Natural killer cell (primary cell): ENCODE measurements at regions not wholly inside any gene's neighbourhood (a gene's known extent, or its start where the extent isn't known, plus 50 kb on each side); places are given as distances from the start of the nearest gene placed in this dataset.

Experiments used
- ATAC-seq, 3 donors: fragments of 150-1000 bp in 2 of 3; fragments of 200-7000 bp in 1 of 3; cut with Tn5 transposase; 1 replicate in 1 of 3; 2 replicates in 2 of 3; pipeline ENCODE4 v1.10.0; 2021; ENCODE audit warnings: mild to moderate bottlenecking in 2 of 3, moderate library complexity in 2 of 3
- DNase-seq, 2 donors: peaks; one replicate each; pipeline versions ENCODE4 v3.0.0 to v3.0.0-alpha.2; 2013 to 2021; ENCODE audit warnings: mixed read lengths in 1 of 2
- H3K27ac ChIP-seq: one replicate; pipeline ENCODE4 v1.5.1; 2013; ENCODE audit warnings: mild to moderate bottlenecking, low read length
- H3K27me3 ChIP-seq: one replicate; pipeline ENCODE4 v1.6.1; 2013; ENCODE audit warnings: low read length; ENCODE audit not compliant: control insufficient read depth, insufficient read depth
- H3K36me3 ChIP-seq: one replicate; pipeline ENCODE4 v1.6.1; 2013; ENCODE audit warnings: low read length; ENCODE audit not compliant: control insufficient read depth, insufficient read depth
- H3K4me1 ChIP-seq: one replicate; pipeline ENCODE4 v1.6.1; 2013; ENCODE audit warnings: low read length; ENCODE audit not compliant: control insufficient read depth, insufficient read depth
- H3K4me3 ChIP-seq: one replicate; pipeline ENCODE4 v1.5.1; 2013; ENCODE audit warnings: low read length
- H3K9me3 ChIP-seq: one replicate; pipeline ENCODE4 v1.6.1; 2013; ENCODE audit warnings: low read length; ENCODE audit not compliant: control insufficient read depth, insufficient read depth
- H3K27ac Mint-ChIP-seq, 2 donors: one replicate each; pipeline ENCODE4 v1.8.0; 2022; ENCODE audit warnings: mild to moderate bottlenecking in 2 of 2, mixed read lengths in 2 of 2, moderate library complexity in 1 of 2
- H3K27me3 Mint-ChIP-seq, 2 donors: one replicate each; pipeline ENCODE4 v1.8.0; 2022; ENCODE audit warnings: low read depth in 2 of 2, mixed read lengths in 2 of 2
- H3K36me3 Mint-ChIP-seq: one replicate; pipeline ENCODE4 v1.8.0; 2022; ENCODE audit warnings: mixed read lengths
- H3K4me1 Mint-ChIP-seq, 2 donors: one replicate each; pipeline ENCODE4 v1.8.0; 2022; ENCODE audit warnings: mixed read lengths in 2 of 2
- H3K4me3 Mint-ChIP-seq: one replicate; pipeline ENCODE4 v1.8.0; 2022; ENCODE audit warnings: mild to moderate bottlenecking, moderate library complexity, mixed read lengths
- H3K9me3 Mint-ChIP-seq, 2 donors: one replicate each; pipeline ENCODE4 v1.8.0; 2022; ENCODE audit warnings: mixed read lengths in 2 of 2
- CTCF ChIP-seq: fragments of 200-600 bp; IDR thresholded peaks from one replicate; pipeline ENCODE4 v1.8.0; 2022; ENCODE audit warnings: antibody characterized with exemption
- WGBS: methylation state at CpG from one replicate; pipeline ENCODE4 v1.1.7; 2013; ENCODE audit warnings: missing lambda C conversion rate; ENCODE audit not compliant: insufficient coverage; 5-methylcytosine and 5-hydroxymethylcytosine counted together
- intact Hi-C: fragments of 100-400 bp; cut with micrococcal nuclease; formaldehyde crosslinking; loops from one replicate; pipeline ENCODE4 v1.14.2; 2022

- Histone ChIP-seq H3K4me3 (no peak overlapping the region), H3K4me1 (no peaks in the 10 kb centered on the region), H3K36me3 (no peaks in the 10 kb centered on the region), H3K27me3 (no peaks in the 10 kb centered on the region), H3K27ac (no peak overlapping the region), H3K9me3 (no peaks in the 10 kb centered on the region)
- no peak overlapping the region for H3K4me3 Mint-ChIP-seq
- DNase-seq (no peak), ATAC-seq (no peak)
- no peaks in the 10 kb centered on the region for H3K36me3 Mint-ChIP-seq
- intact Hi-C loops = no loop called here
- no peak for TF ChIP-seq CTCF
- H3K9me3 Mint-ChIP-seq = no peaks in the 10 kb centered on the region
- H3K27ac Mint-ChIP-seq = no peak overlapping the region
- no peaks in the 10 kb centered on the region for H3K4me1 Mint-ChIP-seq
- H3K27me3 Mint-ChIP-seq = peaks cover 5 to 20% of the 10 kb centered on the region in 2 donors
- WGBS = 80% methylated on average over 3 of the region's 4 CpGs
Observed at GRCh38 chr4:10381146-10381545, 76.1 kb downstream of the ZNF518B start.

DNA sequence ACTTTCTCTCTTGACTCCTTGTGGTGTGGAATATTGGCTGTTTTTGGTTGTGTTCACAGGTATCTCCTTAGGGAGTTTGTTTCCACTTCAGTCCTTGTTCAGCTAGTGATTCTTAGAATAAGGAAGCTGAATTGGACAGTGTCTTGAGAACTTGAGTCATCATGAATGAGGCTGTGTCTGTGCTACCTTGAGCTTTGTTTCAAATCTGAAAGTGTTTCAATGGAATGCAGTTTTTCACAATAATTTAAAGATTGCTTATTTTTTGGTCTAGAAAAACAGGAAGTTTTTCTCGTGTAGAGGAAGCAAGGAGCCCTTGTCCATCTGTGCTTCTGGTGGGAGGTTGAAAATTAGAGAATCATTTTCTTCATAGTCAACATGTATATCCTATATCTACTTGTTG lies 76.5 kb downstream of the ZNF518B start:
- H3K4me3 ChIP-seq = no peak overlapping the region
- no peak for TF ChIP-seq CTCF
- peaks cover 5 to 20% of the 10 kb centered on the region in 2 donors for H3K27me3 Mint-ChIP-seq
- H3K9me3 Mint-ChIP-seq = no peaks in the 10 kb centered on the region
- DNase-seq = no peak
- no peaks in the 10 kb centered on the region for H3K36me3 ChIP-seq
- no peaks in the 10 kb centered on the region for H3K4me1 Mint-ChIP-seq
- no peaks in the 10 kb centered on the region for H3K36me3 Mint-ChIP-seq
- no peak overlapping the region for H3K27ac ChIP-seq
- no peaks in the 10 kb centered on the region for H3K27me3 ChIP-seq
- WGBS = no CpG with 5 or more reads among the region's 1 CpG
- intact Hi-C loops = no loop called here
- H3K4me3 Mint-ChIP-seq = no peak overlapping the region
- H3K4me1 ChIP-seq = no peaks in the 10 kb centered on the region
- H3K9me3 ChIP-seq = no peaks in the 10 kb centered on the region
- no peak for ATAC-seq
- H3K27ac Mint-ChIP-seq = no peak overlapping the region

GRCh38 chr4:10371869-10372471 lies 85.3 kb downstream of the ZNF518B start:
- WGBS = 74% methylated on average over 2 of the region's 4 CpGs
- H3K9me3 ChIP-seq = no peaks in the 10 kb centered on the region
- Mint-ChIP-seq H3K9me3 (no peaks in the 10 kb centered on the region), H3K4me3 (no peak overlapping the region), H3K27ac (no peak overlapping the region), H3K4me1 (no peaks in the 10 kb centered on the region), H3K36me3 (no peaks in the 10 kb centered on the region), H3K27me3 (peaks cover 2 to 3% of the 10 kb centered on the region in 2 donors)
- intact Hi-C loops = no loop called here
- H3K4me1 ChIP-seq = no peaks in the 10 kb centered on the region
- H3K27ac ChIP-seq = no peak overlapping the region
- H3K4me3 ChIP-seq = no peak overlapping the region
- H3K27me3 ChIP-seq = no peaks in the 10 kb centered on the region
- DNase-seq (no peak), ATAC-seq (no peak)
- no peaks in the 10 kb centered on the region for H3K36me3 ChIP-seq
- TF ChIP-seq CTCF = no peak

DNA sequence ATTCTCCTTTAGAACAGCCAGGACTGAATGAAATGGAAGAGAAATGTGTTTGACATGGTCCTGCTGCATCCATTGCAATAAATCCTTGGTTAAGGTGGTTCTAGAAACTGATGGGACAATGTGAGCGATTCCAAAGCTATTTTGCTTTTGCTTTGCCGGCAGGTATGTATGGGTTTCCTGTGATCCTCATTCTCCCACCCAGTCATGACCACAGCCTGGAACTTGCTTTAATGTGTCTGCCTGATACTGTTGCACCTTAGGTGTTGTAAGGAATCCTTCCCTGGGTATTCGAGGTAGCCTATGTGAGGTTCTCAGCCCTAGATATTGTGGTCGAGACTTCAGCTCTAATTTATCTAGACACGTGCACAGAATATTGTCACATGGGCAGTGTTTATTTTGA lies 86.1 kb downstream of the ZNF518B start:
- Histone ChIP-seq H3K9me3 (no peaks in the 10 kb centered on the region), H3K4me3 (no peak overlapping the region), H3K4me1 (no peaks in the 10 kb centered on the region), H3K27ac (no peak overlapping the region), H3K27me3 (no peaks in the 10 kb centered on the region), H3K36me3 (no peaks in the 10 kb centered on the region)
- Mint-ChIP-seq H3K27ac (no peak overlapping the region), H3K4me3 (no peak overlapping the region), H3K27me3 (peaks cover 0 to 3% of the 10 kb centered on the region in 2 donors), H3K36me3 (no peaks in the 10 kb centered on the region), H3K4me1 (no peaks in the 10 kb centered on the region), H3K9me3 (no peaks in the 10 kb centered on the region)
- ATAC-seq (no peak), DNase-seq (no peak)
- no peak for TF ChIP-seq CTCF
- intact Hi-C loops = no loop called here
- 79% methylated on average over 5 of the region's 5 CpGs for WGBS
